ENCODE measurements at regions not wholly inside any gene's neighbourhood (a gene's known extent, or its start where the extent isn't known, plus 50 kb on each side); places are given as distances from the start of the nearest gene placed in this dataset.
"Not testable (repeated sequence)": the region's sequence is repeated elsewhere in the genome, so short reads cannot be mapped to it uniquely, and the experiment has no call there.

- H3K36me3 ChIP-seq: no peaks in the 10 kb centered on the region
- H3K4me1 ChIP-seq: peaks cover 0 to 13% (median 0%) of the 10 kb centered on the region in 4 donors
- H3K27ac ChIP-seq: no peak overlapping the region
- H3K9me3 ChIP-seq: no peaks in the 10 kb centered on the region
- DNase-seq: no peak
- H3K4me3 ChIP-seq: no peak overlapping the region
- TF ChIP-seq EP300 (IDR thresholded peaks at IDR 0.05; ENCODE audit: low read depth) (no peak), POLR2A (IDR thresholded peaks at IDR 0.05) (no peak), POLR2AphosphoS5 (IDR thresholded peaks at IDR 0.05) (no peak)
- TF ChIP-seq, protein P1, sequence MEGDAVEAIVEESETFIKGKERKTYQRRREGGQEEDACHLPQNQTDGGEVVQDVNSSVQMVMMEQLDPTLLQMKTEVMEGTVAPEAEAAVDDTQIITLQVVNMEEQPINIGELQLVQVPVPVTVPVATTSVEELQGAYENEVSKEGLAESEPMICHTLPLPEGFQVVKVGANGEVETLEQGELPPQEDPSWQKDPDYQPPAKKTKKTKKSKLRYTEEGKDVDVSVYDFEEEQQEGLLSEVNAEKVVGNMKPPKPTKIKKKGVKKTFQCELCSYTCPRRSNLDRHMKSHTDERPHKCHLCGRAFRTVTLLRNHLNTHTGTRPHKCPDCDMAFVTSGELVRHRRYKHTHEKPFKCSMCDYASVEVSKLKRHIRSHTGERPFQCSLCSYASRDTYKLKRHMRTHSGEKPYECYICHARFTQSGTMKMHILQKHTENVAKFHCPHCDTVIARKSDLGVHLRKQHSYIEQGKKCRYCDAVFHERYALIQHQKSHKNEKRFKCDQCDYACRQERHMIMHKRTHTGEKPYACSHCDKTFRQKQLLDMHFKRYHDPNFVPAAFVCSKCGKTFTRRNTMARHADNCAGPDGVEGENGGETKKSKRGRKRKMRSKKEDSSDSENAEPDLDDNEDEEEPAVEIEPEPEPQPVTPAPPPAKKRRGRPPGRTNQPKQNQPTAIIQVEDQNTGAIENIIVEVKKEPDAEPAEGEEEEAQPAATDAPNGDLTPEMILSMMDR (IDR thresholded peaks at IDR 0.05): no peak
- no peaks in the 10 kb centered on the region for H3K27me3 ChIP-seq
- intact Hi-C loops (cut with DNase I; ENCODE audit: low total_unique reads) (no loop called here), in situ Hi-C loops (cut with MboI; ENCODE audit: low pct_ligation_motif_present in 1 of 4, low pct_unique_long_range_greater_than_20kb in 1 of 4, low sequenced_read_pairs in 3 of 4) (no loop called here)
Observed at GRCh38 chr6:74889635-74890034, 316.2 kb downstream of the COL12A1 start.

DNA sequence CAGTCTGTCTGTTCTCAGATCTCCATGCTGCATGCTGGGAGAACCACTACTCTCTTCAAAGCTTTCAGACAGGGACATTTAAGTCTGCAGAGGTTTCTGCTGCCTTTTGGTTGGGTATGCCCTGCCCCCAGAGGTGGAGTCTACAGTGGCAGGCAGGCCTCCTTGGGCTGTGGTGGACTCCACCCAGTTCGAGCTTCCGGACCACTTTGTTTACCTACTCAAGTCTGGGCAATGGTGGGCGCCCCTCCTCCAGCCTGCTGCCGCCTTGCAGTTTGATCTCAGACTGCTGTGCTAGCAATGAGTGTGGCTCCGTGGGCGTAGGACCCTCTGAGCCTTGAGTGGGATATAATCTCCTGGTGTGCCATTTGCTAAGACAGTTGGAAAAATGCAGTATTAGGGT, 317.1 kb downstream of the COL12A1 start:
- H3K9me3 ChIP-seq; DNase-seq; H3K36me3 ChIP-seq; H3K27ac ChIP-seq; H3K27me3 ChIP-seq; intact Hi-C loops (cut with DNase I; ENCODE audit: low total_unique reads); H3K4me3 ChIP-seq; in situ Hi-C loops (cut with MboI; ENCODE audit: low pct_ligation_motif_present in 1 of 4, low pct_unique_long_range_greater_than_20kb in 1 of 4, low sequenced_read_pairs in 3 of 4): not testable (repeated sequence)
- 85% methylated on average over 6 of the region's 6 CpGs; no CpG with 5 or more reads in 1 of the 2 donors for WGBS, 2 donors (ENCODE audit: low coverage in 1 of 2)
- H3K4me1 ChIP-seq: peaks cover 0 to 13% (median 0%) of the 10 kb centered on the region in 4 donors

DNA sequence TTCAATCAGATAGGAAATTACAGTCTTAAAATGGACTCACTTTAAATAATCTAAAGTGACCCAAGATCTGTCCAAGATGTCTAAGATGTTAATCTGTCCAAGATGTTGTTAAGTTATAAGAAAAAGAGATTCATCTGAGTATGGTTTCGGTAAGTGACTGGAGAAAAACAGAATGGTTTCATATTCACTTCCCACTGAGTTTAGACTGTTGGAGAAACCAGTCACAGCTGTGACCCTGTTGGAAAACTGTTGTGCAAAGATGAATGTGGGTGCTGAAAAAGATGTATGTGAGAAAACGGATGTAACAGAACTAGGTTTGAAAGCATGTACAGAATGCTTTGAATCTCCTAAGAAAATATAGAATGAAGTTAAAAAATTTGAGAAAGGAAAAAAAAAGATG, 325.9 kb downstream of the COL12A1 start:
- H3K36me3 ChIP-seq: no peaks in the 10 kb centered on the region
- H3K4me1 ChIP-seq: peaks cover 0 to 3% (median 0%) of the 10 kb centered on the region in 4 donors
- in situ Hi-C loops (cut with MboI; ENCODE audit: low pct_ligation_motif_present in 1 of 4, low pct_unique_long_range_greater_than_20kb in 1 of 4, low sequenced_read_pairs in 3 of 4) (no loop called here), intact Hi-C loops (cut with DNase I; ENCODE audit: low total_unique reads) (no loop called here)
- no peak for DNase-seq
- H3K9me3 ChIP-seq: no peaks in the 10 kb centered on the region
- TF ChIP-seq EP300 (IDR thresholded peaks at IDR 0.05; ENCODE audit: low read depth) (no peak), POLR2A (IDR thresholded peaks at IDR 0.05) (no peak), POLR2AphosphoS5 (IDR thresholded peaks at IDR 0.05) (no peak)
- TF ChIP-seq, protein P1 (IDR thresholded peaks at IDR 0.05): no peak
- peak overlapping the region in 2 of 4 donors; percentile 21 to 28 for H3K27ac ChIP-seq
- H3K27me3 ChIP-seq: no peaks in the 10 kb centered on the region
- no peak overlapping the region for H3K4me3 ChIP-seq
- WGBS, 2 donors (ENCODE audit: low coverage in 1 of 2): 66 to 79% methylated on average over 2 of the region's 2 CpGs

DNA sequence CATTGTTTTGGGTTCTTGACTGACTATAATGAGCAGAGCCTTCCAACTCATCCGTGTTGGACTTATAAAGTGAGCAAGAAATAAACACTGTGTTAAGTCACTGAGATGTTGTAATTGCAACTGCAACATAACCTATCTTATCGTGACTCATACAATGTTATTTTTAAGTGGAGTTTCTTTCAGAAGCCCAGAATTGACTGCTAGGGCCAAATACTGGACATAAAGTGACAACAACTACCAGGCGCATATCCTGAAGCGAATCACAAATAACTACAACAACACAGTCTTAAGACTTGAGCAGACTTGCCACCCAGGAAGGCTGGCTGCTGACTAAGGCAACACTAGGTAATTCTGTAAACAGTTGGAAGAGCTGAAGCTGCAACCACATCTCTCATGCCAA, 326.6 kb downstream of the COL12A1 start:
- Histone ChIP-seq H3K27me3 (no peaks in the 10 kb centered on the region), H3K27ac (peak overlapping the region in 2 of 4 donors; percentile 21 to 28), H3K9me3 (no peaks in the 10 kb centered on the region), H3K4me1 (peaks cover 0 to 5% (median 0%) of the 10 kb centered on the region in 4 donors), H3K36me3 (no peaks in the 10 kb centered on the region), H3K4me3 (no peak overlapping the region)
- DNase-seq: no peak
- in situ Hi-C loops (cut with MboI; ENCODE audit: low pct_ligation_motif_present in 1 of 4, low pct_unique_long_range_greater_than_20kb in 1 of 4, low sequenced_read_pairs in 3 of 4) (no loop called here), intact Hi-C loops (cut with DNase I; ENCODE audit: low total_unique reads) (no loop called here)
- WGBS, 2 donors (ENCODE audit: low coverage in 1 of 2): 57 to 67% methylated on average over 4 of the region's 4 CpGs
- TF ChIP-seq POLR2A (IDR thresholded peaks at IDR 0.05): no peak
- TF ChIP-seq EP300 (IDR thresholded peaks at IDR 0.05; ENCODE audit: low read depth): no peak
- TF ChIP-seq, protein P1 (IDR thresholded peaks at IDR 0.05): no peak
- TF ChIP-seq POLR2AphosphoS5 (IDR thresholded peaks at IDR 0.05): no peak

DNA sequence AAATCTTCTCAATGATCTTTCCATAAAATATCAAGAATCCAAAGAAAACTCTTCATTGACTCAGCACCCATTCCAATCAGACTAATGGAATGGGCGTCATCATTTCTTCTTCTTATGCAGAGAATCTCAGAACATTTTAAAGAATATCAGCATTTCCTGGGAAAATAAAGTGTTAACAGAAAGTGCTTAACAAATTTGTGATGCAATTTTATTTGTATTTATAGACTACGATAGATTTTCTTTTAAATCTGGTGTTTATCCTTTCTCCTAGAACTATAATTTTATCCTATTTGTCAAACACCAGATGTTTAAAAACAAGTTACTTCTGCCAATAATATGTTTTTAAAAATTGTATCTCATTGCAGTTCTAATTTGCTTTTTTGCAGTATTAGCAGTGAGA, 330.7 kb downstream of the COL12A1 start:
- Histone ChIP-seq H3K36me3 (no peaks in the 10 kb centered on the region), H3K4me1 (peaks cover 0 to 13% (median 5%) of the 10 kb centered on the region in 4 donors), H3K27me3 (no peaks in the 10 kb centered on the region), H3K9me3 (peaks cover 0 to 6% of the 10 kb centered on the region in 2 donors), H3K4me3 (no peak overlapping the region), H3K27ac (no peak overlapping the region)
- no peak for DNase-seq
- 78 to 92% methylated on average over 2 of the region's 2 CpGs for WGBS, 2 donors (ENCODE audit: low coverage in 1 of 2)
- TF ChIP-seq EP300 (IDR thresholded peaks at IDR 0.05; ENCODE audit: low read depth) (no peak), POLR2AphosphoS5 (IDR thresholded peaks at IDR 0.05) (no peak), POLR2A (IDR thresholded peaks at IDR 0.05) (no peak)
- TF ChIP-seq, protein P1 (IDR thresholded peaks at IDR 0.05): no peak
- in situ Hi-C loops (cut with MboI; ENCODE audit: low pct_ligation_motif_present in 1 of 4, low pct_unique_long_range_greater_than_20kb in 1 of 4, low sequenced_read_pairs in 3 of 4) (no loop called here), intact Hi-C loops (cut with DNase I; ENCODE audit: low total_unique reads) (no loop called here)

All from transverse colon (tissue), 4 donors.